AG08395 (cell line): ENCODE measurements at regions not wholly inside any gene's neighbourhood (a gene's known extent, or its start where the extent isn't known, plus 50 kb on each side); places are given as distances from the start of the nearest gene placed in this dataset.
"Not testable (repeated sequence)": the region's sequence is repeated elsewhere in the genome, so short reads cannot be mapped to it uniquely, and the experiment has no call there.

ENCODE experiments used
- DNase-seq: peaks from one replicate; pipeline ENCODE4 v3.0.0; 2012; ENCODE audit warnings: mixed read lengths, low spot score

- DNase-seq: no peak
Observed at GRCh38 chr4:159736411-159736810, 633.5 kb downstream of the RAPGEF2 start.

- DNase-seq: no peak
Observed at GRCh38 chr4:159743971-159744370, 641.1 kb downstream of the RAPGEF2 start.

- no peak for DNase-seq
Observed at GRCh38 chr4:159747983-159748382, 645.1 kb downstream of the RAPGEF2 start.

GRCh38 chr4:159748834-159749444, 646.1 kb downstream of the RAPGEF2 start:
- DNase-seq: no peak

DNA sequence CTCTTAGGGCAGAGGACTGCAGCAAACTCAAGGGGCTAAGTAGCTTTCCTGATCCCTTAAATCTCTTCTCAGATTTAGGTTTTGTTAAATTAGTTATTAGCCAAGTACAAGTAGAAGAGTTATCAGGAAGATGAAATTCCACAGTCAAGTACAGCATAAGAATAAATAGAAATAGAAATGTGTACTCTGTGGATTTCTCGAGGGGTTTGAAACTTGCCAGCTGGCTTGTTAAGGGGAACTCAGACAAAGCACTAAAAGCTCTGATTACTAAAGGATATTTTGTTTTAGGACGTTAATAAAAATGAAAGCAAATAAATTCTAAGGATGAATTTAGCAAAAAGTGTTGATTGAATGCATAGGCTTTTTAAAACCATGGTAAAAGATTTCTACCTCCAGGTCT, 654.6 kb downstream of the RAPGEF2 start:
- no peak for DNase-seq

- no peak for DNase-seq
Observed at GRCh38 chr4:159758061-159758460, 655.2 kb downstream of the RAPGEF2 start.

- no peak for DNase-seq
Observed at GRCh38 chr4:159762672-159763071, 659.8 kb downstream of the RAPGEF2 start.

DNA sequence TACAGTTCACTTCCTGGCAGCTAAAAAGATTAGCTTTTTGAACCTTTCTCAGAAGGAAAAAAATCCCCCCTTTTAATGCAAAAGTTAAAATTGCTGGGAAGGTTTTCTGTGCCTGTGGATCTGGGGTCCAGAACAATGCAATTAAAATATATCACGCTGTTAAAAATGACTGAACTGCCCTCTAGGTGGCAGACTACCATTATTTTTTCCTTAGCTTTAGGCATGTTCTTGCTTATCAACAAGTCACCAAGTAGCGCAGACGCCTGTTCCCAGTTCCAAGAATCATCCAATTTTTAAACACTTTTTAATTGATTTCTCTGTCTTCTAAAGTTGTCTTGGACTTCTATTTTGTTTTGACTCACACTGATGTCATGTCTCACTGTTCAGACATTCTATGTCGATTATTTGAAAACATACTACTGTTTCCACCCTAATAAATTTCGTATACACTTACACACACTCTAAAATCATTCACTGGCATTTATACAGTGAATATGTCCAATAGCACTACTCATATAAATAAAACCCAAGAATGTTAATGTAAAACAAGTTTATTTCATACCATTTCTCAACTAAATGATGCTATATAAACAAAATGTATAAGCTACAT, 661.6 kb downstream of the RAPGEF2 start:
- DNase-seq: peak; percentile 2

DNA sequence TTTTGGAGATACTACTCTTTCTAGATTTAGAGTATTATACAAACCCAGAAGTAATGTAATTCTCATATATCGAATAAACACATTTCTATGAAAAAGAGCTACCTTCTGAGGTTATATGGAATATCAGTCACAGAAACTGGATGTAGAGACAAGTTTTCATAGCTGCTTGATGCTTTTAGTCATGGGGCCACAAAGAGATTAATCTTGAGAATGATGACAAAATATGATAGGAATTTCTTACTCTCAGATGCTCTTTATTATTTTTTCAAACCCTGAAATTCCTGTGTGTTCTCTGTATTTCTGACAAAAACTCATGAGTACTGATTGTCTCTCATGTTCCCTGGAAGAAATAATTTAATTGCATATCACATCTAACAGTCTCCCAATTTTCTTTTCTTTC, 662.5 kb downstream of the RAPGEF2 start:
- DNase-seq: no peak

DNA sequence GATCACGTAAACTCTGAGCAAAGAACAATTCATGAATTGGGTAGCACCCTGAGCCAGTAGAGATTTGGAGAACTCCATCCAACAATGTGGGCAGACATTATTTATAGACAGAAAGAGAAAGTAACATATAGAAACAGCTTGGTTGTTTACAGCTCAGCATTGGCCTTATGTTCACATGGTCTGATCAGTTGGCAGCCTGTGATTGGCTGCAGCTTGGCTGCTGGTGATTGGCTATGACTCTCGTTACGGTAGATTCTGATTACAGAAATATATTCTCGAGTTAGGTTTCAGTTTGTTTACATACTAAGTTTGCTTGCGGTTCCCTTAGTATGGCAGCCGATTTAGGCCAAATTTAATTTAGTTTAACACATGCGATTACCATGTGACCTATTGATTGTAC, 663.4 kb downstream of the RAPGEF2 start:
- no peak for DNase-seq

GRCh38 chr4:159767406-159767805, 664.5 kb downstream of the RAPGEF2 start:
- DNase-seq: no peak

DNA sequence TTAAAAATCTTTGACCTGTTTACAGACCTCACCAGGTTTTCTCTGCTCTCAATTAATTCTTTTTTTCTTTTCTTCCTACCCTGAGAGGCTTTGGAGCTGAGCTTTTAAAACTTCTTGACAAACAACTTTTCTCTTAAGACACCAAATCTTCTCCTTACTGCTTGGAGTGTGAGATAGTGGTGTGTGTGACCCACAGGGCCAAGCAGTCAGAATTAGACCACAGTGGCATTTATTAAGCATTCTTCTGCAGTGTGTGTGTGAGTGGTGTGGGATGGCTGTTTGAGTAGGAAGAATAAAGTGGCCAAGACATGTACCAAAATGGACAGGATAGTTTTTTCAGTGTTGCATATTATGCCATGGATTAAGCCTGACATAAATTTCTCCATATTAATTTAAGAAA, 665.1 kb downstream of the RAPGEF2 start:
- no peak for DNase-seq

GRCh38 chr4:159770401-159770800, 667.5 kb downstream of the RAPGEF2 start:
- no peak for DNase-seq

DNA sequence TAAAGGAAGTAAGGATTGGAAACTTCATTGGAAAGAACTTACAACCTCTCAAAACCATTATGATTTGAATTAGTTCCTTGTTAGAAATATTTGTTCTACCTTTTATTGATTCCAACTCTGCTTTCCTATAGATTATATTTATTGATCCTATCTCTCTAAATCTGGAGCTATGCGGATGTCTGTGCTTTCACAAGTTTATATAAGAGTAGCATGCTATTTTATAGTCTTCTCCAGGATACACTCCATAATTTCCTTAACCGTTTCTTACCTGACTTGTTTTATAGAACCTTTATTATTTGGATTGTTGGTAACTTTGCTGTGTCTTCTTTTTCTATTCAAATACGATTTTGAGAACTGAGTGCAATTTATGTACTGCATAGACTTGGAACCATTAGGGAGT, 668.1 kb downstream of the RAPGEF2 start:
- DNase-seq: no peak

DNA sequence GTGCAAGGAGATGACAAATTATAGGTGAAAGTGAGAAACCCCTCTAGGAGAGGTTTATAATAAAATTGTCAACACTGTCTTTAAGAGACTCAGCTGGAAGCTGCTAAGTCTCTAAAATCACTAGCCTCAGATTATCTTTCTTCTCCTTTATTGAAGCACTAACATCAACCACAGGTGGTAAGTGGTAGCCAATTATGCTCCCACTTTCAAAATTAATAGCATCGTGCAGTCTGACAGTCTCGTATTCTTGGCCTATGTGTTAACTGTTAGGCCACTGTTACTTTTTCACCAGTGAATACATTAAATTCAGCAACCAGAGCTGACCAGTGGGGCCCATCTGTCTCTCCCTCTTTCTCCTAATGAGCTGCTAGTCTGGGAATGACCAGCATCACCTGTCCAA, 674.1 kb downstream of the RAPGEF2 start:
- no peak for DNase-seq

- DNase-seq: no peak
Observed at GRCh38 chr4:159777689-159778088, 674.8 kb downstream of the RAPGEF2 start.

DNA sequence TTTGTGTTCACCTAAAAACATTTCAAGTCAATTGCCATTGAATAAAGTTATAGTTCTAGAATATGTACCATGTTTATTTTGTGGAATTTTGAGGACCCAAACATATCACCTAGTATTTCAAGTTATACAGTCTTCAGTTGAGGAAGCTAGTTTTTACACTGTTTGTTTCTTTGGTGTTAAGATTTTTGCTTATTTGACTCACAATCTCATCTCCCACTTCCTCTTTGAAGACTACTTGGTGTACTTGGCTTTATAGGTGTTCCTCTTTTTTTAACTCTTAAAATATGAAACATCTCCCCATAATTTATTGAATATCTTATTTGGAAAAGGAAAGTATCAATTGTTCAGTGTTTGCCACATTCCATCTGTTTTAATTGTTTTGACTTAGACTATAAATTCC, 675.4 kb downstream of the RAPGEF2 start:
- no peak for DNase-seq

DNA sequence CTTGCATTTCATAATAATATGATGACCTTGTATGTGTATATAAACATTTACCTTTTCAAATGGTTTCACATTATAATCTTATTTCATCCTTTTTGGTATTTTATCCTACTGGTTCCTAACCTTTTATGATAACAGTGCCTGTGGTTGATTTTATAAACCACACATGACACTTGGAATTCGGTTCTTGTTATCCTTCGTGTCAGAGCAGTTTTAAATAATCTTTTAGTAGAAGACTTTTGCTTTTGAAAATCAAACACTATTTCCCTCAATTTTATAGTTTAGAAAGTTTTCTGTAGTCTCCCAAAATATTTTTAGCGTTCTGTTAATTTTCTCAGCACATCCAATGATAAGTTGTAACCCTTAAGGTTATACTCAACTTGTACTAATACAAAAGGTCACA, 676.8 kb downstream of the RAPGEF2 start:
- no peak for DNase-seq

GRCh38 chr4:159780196-159780922, 677.5 kb downstream of the RAPGEF2 start:
- DNase-seq: no peak

DNA sequence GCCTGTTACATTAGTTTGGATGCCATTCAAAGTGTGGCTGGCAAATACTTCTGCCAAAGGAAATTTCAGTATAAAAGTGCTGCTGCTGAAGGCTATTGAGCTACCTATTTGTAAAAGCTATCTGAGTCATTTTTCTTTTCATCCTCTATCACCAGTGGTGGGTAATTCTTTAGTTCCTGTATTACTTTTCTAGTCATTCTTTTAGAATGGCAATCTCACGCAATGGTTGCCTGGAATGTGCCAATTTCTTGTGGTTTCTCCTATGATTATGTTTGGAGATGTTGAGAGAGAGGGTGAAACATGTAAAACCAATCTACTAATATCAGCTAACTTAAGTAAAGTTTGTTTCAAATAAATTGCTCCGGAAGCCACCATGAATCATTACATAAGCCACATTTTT, 685.0 kb downstream of the RAPGEF2 start:
- no peak for DNase-seq

GRCh38 chr4:159791334-159791733, 688.5 kb downstream of the RAPGEF2 start:
- no peak for DNase-seq

DNA sequence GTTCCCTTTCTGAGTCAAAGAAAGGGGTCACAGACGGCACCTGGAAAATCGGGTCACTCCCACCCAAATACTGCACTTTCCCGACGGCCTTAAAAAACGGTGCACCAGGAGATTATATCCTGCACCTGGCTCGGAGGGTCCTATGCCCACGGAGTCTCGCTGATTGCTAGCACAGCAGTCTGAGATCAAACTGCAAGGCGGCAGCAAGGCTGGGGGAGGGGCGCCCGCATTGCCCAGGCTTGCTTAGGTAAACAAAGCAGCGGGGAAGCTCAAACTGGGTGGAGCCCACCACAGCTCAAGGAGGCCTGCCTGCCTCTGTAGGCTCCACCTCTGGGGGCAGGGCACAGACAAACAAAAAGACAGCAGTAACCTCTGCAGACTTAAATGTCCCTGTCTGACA, 701.7 kb downstream of the RAPGEF2 start:
- DNase-seq: not testable (repeated sequence)

DNA sequence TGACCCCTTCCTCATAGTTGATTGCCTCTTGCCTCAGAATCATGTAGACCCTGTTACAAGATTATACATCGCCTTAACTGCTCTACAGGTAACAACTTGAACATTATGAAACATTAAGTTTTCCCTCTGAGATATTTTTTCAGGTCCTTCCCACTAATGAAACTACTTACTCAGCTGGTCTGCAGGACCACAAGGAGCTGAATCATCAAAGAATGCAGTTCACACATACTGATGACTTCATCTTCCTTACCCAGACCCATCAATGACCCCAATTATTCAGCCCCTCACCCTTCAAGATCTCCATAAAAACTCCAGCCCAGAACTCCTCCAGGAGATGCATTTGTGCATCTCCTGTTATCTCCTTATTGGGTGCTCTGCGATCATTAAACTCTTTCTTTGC, 720.9 kb downstream of the RAPGEF2 start:
- DNase-seq: no peak

GRCh38 chr4:159828687-159829086, 725.8 kb downstream of the RAPGEF2 start:
- no peak for DNase-seq
